Renal cortical epithelial cell (primary cell): ENCODE measurements at regions not wholly inside any gene's neighbourhood (a gene's known extent, or its start where the extent isn't known, plus 50 kb on each side); places are given as distances from the start of the nearest gene placed in this dataset.
"Not testable (repeated sequence)": the region's sequence is repeated elsewhere in the genome, so short reads cannot be mapped to it uniquely, and the experiment has no call there.

Source experiments
- DNase-seq: peaks from one replicate; pipeline ENCODE4 v3.0.0-alpha.2; 2011; ENCODE audit warnings: low read depth

DNA sequence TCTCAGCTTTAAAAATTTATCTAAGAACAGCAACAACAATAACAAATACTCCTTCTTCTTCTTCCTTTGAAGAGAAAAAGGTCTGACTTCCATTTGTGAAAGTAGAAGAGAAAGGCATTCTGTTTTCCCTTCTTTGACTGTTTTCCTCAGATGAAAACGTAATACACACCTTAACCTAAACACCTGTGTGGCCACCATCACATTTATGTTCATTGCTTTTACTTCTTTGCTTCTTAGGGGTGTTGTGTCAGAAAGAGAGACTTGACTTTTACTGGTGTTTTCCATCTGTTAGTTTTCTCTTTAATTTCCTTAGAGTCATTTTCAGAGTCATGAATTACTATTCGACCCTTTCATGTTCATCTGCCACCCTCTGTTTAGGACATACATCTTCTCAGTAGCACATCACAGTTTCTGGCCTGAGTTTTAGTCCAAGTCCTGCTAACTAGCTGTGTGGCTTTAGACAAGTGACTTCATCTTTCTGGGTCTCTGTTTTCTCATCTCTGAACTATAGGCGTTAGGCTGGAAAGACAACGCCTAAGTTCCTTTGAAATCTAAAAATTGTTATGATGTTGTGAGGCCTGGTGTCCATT is 283.8 kb downstream of the GATA3 start:
- no peak for DNase-seq

GRCh38 chr10:8344756-8345155 is 290.3 kb downstream of the GATA3 start:
- DNase-seq = no peak

DNA sequence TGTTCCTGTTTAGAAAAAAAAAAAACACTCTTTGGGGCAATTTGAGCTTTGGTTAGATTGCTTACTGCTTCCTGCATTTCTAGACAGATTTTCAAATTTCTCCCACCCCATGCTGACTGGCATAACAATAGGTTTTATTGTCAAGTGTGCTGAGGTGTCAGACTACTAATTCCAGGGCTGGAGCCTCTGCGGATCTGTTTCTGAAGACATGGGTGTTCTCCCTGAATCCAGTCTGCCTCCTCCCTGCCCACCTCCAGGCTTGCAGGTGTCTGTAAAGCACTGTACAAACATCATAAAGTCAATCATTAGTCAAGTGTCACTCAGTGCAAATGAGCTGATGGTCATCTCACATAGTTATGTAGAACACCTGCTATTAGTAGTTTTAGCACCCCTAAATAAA is 292.4 kb downstream of the GATA3 start:
- DNase-seq = no peak

GRCh38 chr10:8347614-8348013 is 293.1 kb downstream of the GATA3 start:
- DNase-seq = not testable (repeated sequence)

GRCh38 chr10:8349610-8350249 is 295.2 kb downstream of the GATA3 start:
- no peak for DNase-seq

DNA sequence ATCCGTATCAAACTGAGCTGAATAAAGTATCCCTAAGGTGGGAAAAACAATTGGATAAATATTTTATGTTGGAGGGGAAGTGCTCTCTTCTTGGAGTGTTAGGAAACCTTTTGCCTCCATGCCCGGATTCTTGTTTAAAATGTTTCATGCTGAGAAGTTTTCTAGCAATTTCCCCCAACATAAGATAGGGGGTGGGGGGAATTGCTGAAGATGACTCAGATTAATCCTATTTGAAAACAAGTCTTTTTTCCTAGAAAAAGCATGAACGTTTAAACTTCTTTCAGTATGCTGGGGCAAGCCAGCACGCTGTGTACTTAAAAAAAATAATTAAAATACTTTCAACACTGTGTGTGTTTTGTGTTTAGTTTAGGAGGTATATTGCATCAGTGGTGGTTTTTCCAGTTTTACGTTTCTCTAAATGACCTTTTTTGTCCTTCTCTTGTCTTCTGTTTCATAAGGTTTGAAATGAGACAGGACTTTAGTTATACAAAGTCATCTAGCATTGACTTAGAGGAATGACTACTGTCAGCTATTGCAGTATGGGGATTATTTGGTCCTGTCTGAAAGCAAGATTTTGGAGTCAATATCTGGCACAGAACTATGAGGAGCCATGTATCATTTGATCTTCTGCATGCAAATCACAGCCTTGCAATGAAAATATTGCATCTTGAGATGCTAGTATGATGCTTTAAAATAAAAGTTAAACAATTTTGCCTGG is 295.9 kb downstream of the GATA3 start:
- no peak for DNase-seq

DNA sequence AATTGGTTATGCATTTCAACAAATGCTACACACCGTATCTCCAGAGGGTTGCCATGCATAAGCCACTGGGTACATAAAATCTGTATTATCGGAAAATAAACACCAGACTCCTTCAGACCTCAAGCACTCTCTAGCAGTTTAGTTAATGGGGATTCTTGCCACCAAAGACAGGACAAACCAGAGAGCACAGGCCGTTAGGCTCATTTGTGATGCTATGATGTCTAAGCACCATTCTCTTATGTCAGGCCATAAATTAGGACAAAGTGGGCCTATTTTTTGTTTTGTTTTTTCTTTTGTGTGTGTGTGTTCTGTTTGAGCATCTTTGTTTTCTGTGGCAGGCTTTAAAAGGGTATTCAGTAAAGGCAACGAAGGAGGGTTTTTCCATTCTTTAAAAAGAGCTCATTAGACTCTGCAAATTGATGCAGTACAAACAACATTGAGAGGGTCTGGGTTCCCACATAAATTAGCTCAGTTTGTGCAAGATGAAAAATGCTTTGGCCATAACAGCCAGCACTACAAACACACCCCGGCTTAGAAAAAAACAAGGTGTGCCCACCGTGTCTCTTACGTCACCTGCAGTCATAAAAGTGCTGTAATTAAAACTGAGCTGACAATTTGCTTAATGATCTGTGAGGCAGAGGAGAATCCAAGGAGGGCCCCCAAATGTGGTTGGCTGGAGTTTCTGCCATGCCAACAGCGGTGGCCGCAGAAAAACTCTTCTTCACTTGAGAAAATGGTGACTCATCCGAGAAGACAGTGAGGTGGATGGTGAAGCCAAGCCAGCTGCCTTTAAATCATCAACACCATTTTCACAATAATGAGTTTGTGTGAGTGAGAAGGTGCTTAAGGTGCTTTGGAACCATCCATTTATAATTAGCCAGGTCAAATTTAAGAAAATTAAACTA is 297.9 kb downstream of the GATA3 start:
- DNase-seq = no peak

- no peak for DNase-seq
These were observed 301.8 kb downstream of the GATA3 start for GRCh38 chr10:8356283-8356682.

DNA sequence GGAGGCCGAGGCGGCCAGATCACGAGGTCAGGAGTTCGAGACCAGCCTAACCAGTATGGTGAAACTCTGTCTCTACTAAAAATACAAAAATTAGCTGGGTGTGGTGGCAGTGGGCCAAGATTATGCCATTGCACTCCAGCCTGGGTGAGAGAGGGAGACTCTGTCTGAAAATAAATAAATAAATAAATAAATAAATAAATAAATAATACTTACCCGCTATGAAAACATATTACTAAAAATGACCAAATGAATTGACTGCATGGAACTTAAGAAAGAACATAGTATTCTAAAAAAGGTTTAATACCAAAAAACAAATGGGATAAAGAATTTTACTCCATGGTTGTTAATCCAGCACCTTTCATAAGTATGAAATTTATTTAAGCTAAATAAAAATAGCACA is 305.0 kb downstream of the GATA3 start:
- no peak for DNase-seq

GRCh38 chr10:8360365-8360764 is 305.9 kb downstream of the GATA3 start:
- no peak for DNase-seq

DNA sequence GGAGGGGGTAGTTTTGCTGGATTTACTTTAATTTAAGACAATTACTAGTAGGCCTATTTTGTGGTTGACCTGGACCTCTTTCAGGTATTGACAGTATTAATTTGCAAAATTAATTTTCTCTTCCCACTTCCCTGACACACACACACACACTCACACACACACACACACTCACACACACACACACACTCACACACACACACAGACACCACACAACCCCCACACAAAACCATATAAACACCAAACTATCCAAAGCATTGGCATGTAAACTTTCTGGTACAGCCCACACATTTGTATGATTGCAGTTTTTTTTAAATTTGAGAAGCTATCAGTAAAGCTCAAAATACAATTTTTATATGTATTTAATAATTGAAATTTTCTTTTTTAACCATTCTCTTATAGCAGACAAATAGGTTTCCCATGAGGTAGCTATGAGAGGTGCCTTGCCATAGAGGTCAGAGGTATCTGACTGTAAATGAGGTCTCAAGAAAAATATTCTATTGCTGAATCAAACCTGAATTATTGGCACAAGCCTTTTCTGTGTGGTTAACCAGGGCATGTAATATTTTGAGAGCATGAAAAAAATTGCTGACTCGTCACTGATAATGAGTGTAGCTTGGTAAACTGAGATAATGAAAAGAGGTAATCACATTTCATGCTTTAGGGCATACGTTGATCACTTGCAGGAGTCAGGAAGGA is 306.5 kb downstream of the GATA3 start:
- no peak for DNase-seq

- DNase-seq = no peak
These were observed 307.0 kb downstream of the GATA3 start for GRCh38 chr10:8361510-8361844.

DNA sequence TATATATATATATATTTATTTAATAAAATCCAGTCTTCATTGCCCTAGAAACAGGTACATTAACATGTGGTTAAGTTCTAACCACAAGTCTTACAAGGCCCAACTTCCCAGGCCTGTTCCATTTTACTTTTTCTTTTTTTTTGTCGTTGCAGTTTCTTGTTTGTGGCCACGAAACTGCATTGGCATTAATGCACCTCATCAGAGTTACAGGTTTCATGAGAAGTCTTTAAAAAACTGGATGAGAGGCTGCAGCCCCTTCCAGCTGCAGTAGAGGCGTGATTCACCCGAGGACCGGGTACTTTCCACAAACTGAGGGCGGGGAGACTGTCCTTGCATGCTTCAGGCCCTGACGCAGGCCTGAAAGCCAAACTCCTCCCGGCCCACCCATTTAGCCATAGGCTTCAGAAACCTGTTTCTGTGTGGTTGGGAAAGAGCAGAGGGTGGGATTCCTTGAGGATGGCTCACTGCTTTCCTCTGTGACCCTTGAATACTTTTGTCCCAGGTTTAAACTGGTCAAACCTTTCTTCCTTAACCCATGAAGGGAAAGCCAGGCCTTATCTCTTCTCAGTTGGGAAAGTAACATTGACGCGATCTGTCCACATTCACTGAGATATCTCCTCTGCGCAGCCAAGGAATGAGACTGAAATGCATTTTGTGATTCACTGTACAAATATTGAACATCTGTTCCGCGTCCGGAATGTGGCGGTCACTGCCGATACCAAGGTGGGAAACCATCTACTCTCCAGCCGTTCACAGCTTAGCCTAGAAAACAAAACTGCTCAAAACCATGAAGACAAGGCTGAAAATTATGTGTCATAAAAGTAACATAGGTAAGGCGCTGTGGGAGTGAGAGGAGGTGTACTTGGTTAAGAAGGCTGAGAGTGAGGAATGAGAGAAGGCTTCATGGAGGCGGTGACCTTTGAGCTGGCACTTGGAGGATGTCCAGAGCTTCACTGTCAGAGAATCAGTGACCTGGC is 311.7 kb downstream of the GATA3 start:
- peak; percentile 33 for DNase-seq

DNA sequence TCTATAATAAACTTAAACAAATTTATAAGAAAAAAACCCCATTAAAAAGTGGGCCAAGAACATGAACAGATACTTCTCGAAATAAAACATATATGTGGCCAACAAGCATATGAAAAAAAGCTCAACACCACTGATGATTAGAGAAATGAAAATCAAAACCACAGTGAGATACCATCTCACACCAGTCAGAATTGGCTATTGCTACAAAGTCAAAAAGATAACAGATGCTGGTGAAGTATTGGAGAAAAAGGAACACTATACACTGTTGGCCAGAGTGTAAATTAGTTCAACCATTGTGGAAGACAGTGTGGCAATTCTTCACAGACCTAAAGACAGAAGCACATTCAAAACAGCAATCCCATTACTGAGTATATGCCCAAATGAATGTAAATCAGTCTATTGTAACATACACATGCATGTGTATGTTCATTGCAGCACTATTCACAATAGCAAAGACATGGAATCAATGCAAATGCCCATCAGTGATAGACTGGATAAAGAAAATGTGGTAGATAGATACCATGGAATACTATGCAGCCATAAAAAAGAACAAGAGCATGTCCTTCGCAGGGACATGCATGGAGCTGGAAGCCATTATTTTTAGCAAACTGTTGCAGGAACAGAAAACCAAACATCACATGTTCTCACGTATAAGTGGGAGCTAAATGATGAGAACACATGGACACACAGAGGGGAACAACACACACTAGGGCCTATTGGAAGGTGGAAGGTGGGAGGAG is 313.4 kb downstream of the GATA3 start:
- DNase-seq = not testable (repeated sequence)

GRCh38 chr10:8369666-8370065 is 315.2 kb downstream of the GATA3 start:
- peak; percentile 38 for DNase-seq

DNA sequence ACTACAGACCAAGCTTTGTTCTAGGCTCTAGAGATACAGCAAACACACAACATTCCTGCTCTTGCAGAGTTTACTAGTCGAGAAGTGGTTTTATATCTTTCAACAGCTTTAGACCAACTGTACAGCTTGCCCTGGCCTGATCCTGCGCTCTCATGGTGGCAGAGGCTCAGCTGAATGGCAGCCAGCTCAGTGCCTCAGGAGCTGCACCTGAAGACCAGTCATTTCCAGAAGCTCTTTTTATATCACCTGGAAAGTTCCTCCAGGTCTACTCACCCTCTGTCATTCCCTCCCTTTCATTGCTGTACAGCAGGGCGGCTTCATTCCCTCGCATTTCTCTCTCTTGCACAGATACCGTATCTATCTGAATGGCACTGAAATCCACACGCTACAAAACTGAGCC is 319.8 kb downstream of the GATA3 start:
- no peak for DNase-seq

- DNase-seq = no peak
These were observed 320.6 kb downstream of the GATA3 start for GRCh38 chr10:8375137-8375536.

DNA sequence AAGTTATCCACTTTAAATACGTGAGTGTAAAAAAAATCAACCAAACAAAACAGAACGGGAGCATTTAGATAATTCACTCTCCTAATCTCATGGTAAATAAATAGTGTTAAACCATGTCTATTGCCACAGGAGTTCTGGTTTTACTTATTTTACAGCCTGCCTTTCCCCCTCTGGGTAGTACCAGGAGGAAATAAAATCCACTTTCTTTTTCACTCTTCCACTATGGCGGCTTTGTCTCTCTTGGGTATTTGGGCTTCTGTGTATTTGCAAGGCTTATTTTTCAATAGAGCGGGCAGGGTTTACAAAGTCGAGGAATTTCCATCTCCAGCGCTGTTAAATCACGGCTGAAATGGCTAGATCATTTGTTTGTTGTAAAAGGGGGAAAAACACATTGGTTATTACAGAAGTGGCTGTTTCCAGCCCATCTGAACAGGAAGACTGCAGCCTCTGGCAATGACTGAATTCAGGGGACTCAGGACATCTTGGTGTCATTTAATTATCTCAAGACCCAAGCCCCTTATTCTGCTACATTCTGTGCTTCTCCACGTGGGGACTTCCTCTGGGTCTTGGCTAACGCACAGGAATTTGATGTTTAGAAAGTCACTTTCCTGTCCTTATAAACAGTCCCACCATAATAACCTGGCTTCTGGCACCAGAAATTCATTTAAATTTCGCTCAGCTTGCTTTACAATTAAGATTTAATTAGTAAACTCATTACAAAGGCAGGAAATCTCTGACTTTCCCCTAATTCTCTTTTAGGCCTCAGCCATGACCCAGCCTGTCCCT is 323.9 kb downstream of the GATA3 start:
- no peak for DNase-seq
